DND-41 (cell line): ENCODE measurements at regions not wholly inside any gene's neighbourhood (a gene's known extent, or its start where the extent isn't known, plus 50 kb on each side); places are given as distances from the start of the nearest gene placed in this dataset.

Source experiments
- ATAC-seq: fragments of 200-7000 bp; cut with Tn5 transposase; 3 replicates; pipeline ENCODE4 v1.9.1; 2021; ENCODE audit warnings: low read depth; ENCODE audit not compliant: insufficient read depth
- DNase-seq: peaks from one replicate; pipeline ENCODE4 v3.0.0-alpha.2; 2020
- H2AFZ ChIP-seq: 2 replicates; pipeline ENCODE4 v1.6.0; 2012; ENCODE audit warnings: low read depth, low read length
- H3K27ac ChIP-seq: 2 replicates; pipeline ENCODE4 v1.5.1; 2012; ENCODE audit warnings: low read length, inconsistent platforms
- H3K27me3 ChIP-seq: fragments of 200-600 bp; sonication (generic); 2 replicates; pipeline ENCODE4 v1.6.0; 2012; ENCODE audit warnings: low read length, mild to moderate bottlenecking, inconsistent platforms; ENCODE audit not compliant: insufficient read depth, poor library complexity
- H3K36me3 ChIP-seq: 2 replicates; pipeline ENCODE4 v1.5.1; 2012; ENCODE audit warnings: low read length, inconsistent platforms; ENCODE audit not compliant: insufficient read depth
- H3K4me1 ChIP-seq: 2 replicates; pipeline ENCODE4 v1.5.1; 2012; ENCODE audit warnings: mild to moderate bottlenecking, low read length; ENCODE audit not compliant: insufficient read depth
- H3K4me2 ChIP-seq: 2 replicates; pipeline ENCODE4 v1.6.0; 2012; ENCODE audit warnings: mild to moderate bottlenecking, moderate library complexity, low read length, inconsistent platforms; ENCODE audit not compliant: insufficient read depth
- H3K4me3 ChIP-seq, 2 experiments: fragments of 200-600 bp in 1 of 2; shearing (Covaris generic) in 1 of 2; 2 replicates each; pipeline ENCODE4 v1.5.1; 2012 to 2016; ENCODE audit warnings: inconsistent platforms in 2 of 2, low read length in 2 of 2, mild to moderate bottlenecking in 2 of 2, low read depth in 1 of 2, moderate library complexity in 1 of 2
- H3K79me2 ChIP-seq: 2 replicates; pipeline ENCODE4 v1.6.0; 2012; ENCODE audit warnings: low read length, inconsistent platforms; ENCODE audit not compliant: insufficient read depth
- H3K9ac ChIP-seq: 2 replicates; pipeline ENCODE4 v1.6.0; 2012; ENCODE audit warnings: low read depth, mild to moderate bottlenecking, inconsistent platforms, low read length, moderate library complexity
- H3K9me3 ChIP-seq: 2 replicates; pipeline ENCODE4 v1.5.1; 2012; ENCODE audit warnings: low read length, moderate library complexity, mild to moderate bottlenecking, inconsistent platforms; ENCODE audit not compliant: insufficient read depth, severe bottlenecking
- H4K20me1 ChIP-seq: 2 replicates; pipeline ENCODE4 v1.6.0; 2012; ENCODE audit warnings: low read length; ENCODE audit not compliant: insufficient read depth
- EZH2 ChIP-seq: IDR thresholded peaks from 3 replicates; pipeline ENCODE4 v1.6.1; 2012; ENCODE audit warnings: borderline replicate concordance, low read depth, mild to moderate bottlenecking, moderate library complexity, low read length, inconsistent platforms; ENCODE audit not compliant: severe bottlenecking
- TF ChIP-seq, protein P1 (sequence below): IDR thresholded peaks from 2 replicates; pipeline ENCODE4 v1.5.1; 2012; ENCODE audit warnings: borderline replicate concordance, low read length, moderate library complexity, mild to moderate bottlenecking; ENCODE audit not compliant: poor library complexity, severe bottlenecking; ENCODE audit errors: extremely low read depth

DNA sequence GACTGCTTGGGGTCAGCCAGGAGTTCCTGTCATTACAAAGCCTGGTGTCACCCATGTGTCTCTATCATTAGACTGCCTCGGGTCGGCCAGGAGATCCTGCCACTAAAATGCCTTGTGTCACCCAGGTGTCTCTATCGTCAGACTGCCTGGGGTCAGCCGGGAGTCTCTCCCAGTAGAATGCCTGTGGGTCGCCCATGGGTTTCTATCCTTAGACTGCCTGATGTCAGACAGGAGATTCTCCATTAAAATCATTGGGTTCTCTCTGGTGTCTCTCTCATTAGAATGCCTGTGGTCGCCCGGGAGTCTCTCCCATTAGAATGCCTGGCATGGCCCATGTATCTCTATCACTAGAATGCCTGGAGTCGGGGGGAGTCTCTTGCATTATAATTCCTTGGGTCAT lies 2231.0 kb downstream of the TP53TG3F start:
- Histone ChIP-seq H2AFZ (no peak overlapping the region), H3K4me1 (no peaks in the 10 kb centered on the region), H3K36me3 (no peaks in the 10 kb centered on the region), H4K20me1 (no peaks in the 10 kb centered on the region), H3K79me2 (no peaks in the 10 kb centered on the region), H3K27ac (no peak overlapping the region), H3K27me3 (no peaks in the 10 kb centered on the region), H3K9me3 (peaks cover 54% of the 10 kb centered on the region), H3K9ac (no peak overlapping the region), H3K4me3 (no peak overlapping the region), H3K4me2 (no peak overlapping the region)
- TF ChIP-seq EZH2 = no peak
- TF ChIP-seq, protein P1, sequence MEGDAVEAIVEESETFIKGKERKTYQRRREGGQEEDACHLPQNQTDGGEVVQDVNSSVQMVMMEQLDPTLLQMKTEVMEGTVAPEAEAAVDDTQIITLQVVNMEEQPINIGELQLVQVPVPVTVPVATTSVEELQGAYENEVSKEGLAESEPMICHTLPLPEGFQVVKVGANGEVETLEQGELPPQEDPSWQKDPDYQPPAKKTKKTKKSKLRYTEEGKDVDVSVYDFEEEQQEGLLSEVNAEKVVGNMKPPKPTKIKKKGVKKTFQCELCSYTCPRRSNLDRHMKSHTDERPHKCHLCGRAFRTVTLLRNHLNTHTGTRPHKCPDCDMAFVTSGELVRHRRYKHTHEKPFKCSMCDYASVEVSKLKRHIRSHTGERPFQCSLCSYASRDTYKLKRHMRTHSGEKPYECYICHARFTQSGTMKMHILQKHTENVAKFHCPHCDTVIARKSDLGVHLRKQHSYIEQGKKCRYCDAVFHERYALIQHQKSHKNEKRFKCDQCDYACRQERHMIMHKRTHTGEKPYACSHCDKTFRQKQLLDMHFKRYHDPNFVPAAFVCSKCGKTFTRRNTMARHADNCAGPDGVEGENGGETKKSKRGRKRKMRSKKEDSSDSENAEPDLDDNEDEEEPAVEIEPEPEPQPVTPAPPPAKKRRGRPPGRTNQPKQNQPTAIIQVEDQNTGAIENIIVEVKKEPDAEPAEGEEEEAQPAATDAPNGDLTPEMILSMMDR = no peak
- DNase-seq (no peak), ATAC-seq (no peak)

DNA sequence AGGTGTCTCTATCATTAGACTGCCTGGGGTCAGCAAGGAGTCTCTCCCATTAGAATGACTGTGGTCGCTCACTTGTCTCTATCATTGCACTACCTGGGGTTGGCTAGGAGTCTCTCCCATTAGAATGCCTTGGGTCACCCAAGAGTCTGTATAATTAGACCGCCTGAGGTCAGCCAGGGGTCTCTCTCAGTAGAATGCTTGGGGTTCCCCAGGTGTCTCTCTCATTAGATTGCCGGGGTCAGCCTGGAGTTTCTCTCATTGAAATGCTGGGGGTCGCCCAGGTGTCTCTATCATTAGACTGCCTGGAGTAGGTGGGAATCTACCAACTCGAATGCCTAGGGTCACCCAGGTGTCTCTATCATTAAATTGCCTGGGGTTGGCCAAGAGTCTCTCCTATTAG lies 2231.6 kb downstream of the TP53TG3F start:
- no peaks in the 10 kb centered on the region for H3K79me2 ChIP-seq
- H2AFZ ChIP-seq = no peak overlapping the region
- no peak overlapping the region for H3K9ac ChIP-seq
- H4K20me1 ChIP-seq = no peaks in the 10 kb centered on the region
- ATAC-seq (no peak), DNase-seq (no peak)
- H3K4me1 ChIP-seq = no peaks in the 10 kb centered on the region
- no peaks in the 10 kb centered on the region for H3K27me3 ChIP-seq
- H3K36me3 ChIP-seq = no peaks in the 10 kb centered on the region
- H3K9me3 ChIP-seq = peaks cover 50% of the 10 kb centered on the region
- H3K4me2 ChIP-seq = no peak overlapping the region
- no peak overlapping the region for H3K4me3 ChIP-seq
- H3K27ac ChIP-seq = no peak overlapping the region
- TF ChIP-seq, protein P1 = no peak
- TF ChIP-seq EZH2 = no peak

DNA sequence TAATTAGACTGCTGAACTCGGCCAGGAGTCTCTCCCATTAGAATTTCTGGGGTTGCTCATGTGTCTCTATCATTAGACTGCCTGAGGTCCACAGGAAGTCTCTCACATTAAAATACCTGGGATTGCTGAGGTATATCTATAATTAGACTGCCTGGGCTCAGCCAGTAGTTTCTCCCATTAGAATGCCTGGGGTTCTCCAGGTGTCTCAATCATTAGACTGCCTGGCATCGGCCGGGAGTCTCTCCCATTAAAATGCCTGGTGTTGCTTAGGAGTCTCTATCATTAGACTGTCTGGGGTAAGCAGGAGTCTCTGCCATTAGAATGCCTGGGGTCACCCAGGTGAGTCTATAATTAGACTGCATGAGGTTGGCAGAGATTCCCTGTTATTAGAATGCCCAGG lies 2233.4 kb downstream of the TP53TG3F start:
- Histone ChIP-seq H3K4me3 (no peak overlapping the region), H3K9me3 (peaks cover 48% of the 10 kb centered on the region), H3K27ac (no peak overlapping the region), H3K79me2 (no peaks in the 10 kb centered on the region), H3K4me1 (no peaks in the 10 kb centered on the region), H3K27me3 (no peaks in the 10 kb centered on the region), H3K4me2 (no peak overlapping the region), H3K9ac (no peak overlapping the region), H4K20me1 (no peaks in the 10 kb centered on the region), H2AFZ (no peak overlapping the region), H3K36me3 (no peaks in the 10 kb centered on the region)
- no peak for DNase-seq
- no peak for ATAC-seq
- TF ChIP-seq, protein P1 = no peak
- no peak for TF ChIP-seq EZH2

DNA sequence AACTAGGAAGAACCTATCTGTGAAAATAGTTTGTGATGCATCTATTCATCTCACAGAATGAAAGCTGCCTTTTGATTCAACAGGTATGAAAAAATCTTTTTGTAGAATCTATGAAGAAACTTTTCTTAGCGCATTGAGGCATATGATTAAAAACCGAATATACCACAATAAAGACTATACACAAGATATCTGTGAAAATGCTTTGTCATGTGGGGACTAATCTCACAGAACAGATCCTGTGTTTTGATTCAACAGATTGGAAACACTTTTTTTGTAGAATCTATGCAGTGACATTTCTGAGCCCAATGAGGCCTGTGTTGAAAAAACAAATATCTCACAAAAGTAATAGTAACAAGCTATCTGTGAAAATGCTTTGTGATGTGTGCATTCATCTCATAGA lies 2247.5 kb downstream of the TP53TG3F start:
- peaks cover 43% of the 10 kb centered on the region for H3K9me3 ChIP-seq
- H3K4me3 ChIP-seq = no peak overlapping the region
- H3K27me3 ChIP-seq = no peaks in the 10 kb centered on the region
- no peak overlapping the region for H3K27ac ChIP-seq
- H4K20me1 ChIP-seq = no peaks in the 10 kb centered on the region
- no peak overlapping the region for H3K4me2 ChIP-seq
- H2AFZ ChIP-seq = no peak overlapping the region
- TF ChIP-seq, protein P1 = no peak
- TF ChIP-seq EZH2 = no peak
- ATAC-seq (no peak), DNase-seq (no peak)
- H3K9ac ChIP-seq = no peak overlapping the region
- H3K4me1 ChIP-seq = no peaks in the 10 kb centered on the region
- H3K79me2 ChIP-seq = no peaks in the 10 kb centered on the region
- H3K36me3 ChIP-seq = no peaks in the 10 kb centered on the region
